ENCODE measurements at regions not wholly inside any gene's neighbourhood (a gene's known extent, or its start where the extent isn't known, plus 50 kb on each side); places are given as distances from the start of the nearest gene placed in this dataset.
"Not testable (repeated sequence)": the region's sequence is repeated elsewhere in the genome, so short reads cannot be mapped to it uniquely, and the experiment has no call there.

DNA sequence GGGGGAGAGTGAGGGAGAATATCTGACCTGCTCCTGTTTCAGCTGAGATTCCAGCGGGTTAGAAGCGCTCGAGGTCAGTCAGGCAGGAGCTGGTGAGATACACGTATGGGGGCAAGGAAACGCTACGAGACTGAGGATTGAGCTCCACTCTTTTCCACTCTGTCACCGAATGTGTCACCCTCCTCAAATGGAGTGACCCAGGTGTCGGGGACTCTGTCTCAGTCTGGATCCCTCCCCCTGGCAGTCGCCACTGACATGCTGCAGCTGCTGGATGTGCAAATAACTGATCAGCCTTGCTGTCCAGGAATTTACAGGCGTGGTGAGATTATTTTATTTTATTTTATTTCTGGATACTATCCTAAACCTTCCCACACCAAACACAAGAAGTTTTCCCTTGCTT is 100.9 kb upstream of the DPP6 start:
- TF ChIP-seq CTCF (conservative IDR thresholded peaks at IDR 0.05; ENCODE audit: low read depth, low read length): no peak
- no peak overlapping the region for H3K4me3 ChIP-seq (ENCODE audit: low read depth, low read length)
- no peak for DNase-seq (ENCODE audit: low read depth)

DNA sequence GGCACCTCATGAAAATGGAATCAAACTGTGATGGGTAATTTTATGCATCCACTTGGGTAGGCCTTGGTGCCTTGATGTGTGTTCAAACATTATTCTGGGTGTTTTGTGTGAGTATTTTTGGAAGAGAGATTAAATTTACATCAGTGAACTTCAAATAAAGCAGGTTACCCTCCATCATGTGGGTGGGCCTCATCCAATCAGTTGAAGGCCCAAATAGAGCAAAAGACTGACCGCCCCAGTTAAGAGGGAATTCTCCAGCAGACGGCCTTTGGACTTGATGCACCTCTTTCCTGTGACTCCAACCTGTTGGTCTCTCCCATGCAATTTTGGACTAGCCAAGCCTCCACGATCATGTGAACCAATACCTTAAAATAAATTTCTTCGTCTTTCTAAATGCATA is 97.7 kb upstream of the DPP6 start:
- no peak overlapping the region for H3K4me3 ChIP-seq (ENCODE audit: low read depth, low read length)
- no peak for TF ChIP-seq CTCF (conservative IDR thresholded peaks at IDR 0.05; ENCODE audit: low read depth, low read length)
- no peak for DNase-seq (ENCODE audit: low read depth)

DNA sequence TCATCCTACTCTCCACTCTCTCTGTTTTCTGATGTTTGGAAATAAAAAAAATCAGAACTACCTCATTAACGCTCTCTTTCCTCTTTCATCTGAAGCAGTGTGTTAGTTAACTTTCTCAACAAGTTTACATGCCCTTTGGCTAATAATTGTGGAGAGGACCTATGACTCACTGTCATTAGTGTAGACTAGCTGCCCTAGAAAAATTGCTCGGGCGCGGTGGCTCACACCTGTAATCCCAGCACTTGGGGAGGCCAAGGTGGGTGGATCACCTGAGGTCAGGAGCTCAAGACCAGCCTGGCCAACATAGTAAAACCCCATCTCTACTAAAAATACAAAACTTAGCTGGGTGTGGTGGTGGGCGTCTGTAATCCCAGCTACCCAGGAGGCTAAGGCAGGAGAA is 94.5 kb upstream of the DPP6 start:
- H3K4me3 ChIP-seq (ENCODE audit: low read depth, low read length); DNase-seq (ENCODE audit: low read depth): not testable (repeated sequence)

- DNase-seq (ENCODE audit: low read depth); H3K4me3 ChIP-seq (ENCODE audit: low read depth, low read length): not testable (repeated sequence)
Observed at GRCh38 chr7:153958381-153958780, 93.8 kb upstream of the DPP6 start.

GRCh38 chr7:153958789-153959188 is 93.4 kb upstream of the DPP6 start:
- not testable (repeated sequence) for H3K4me3 ChIP-seq (ENCODE audit: low read depth, low read length); DNase-seq (ENCODE audit: low read depth)

- not testable (repeated sequence) for DNase-seq (ENCODE audit: low read depth); H3K4me3 ChIP-seq (ENCODE audit: low read depth, low read length)
Observed at GRCh38 chr7:153964481-153965112, 87.6 kb upstream of the DPP6 start.

- not testable (repeated sequence) for H3K4me3 ChIP-seq (ENCODE audit: low read depth, low read length); DNase-seq (ENCODE audit: low read depth)
Observed at GRCh38 chr7:153969016-153969415, 83.2 kb upstream of the DPP6 start.

GRCh38 chr7:153974603-153975002 is 77.6 kb upstream of the DPP6 start:
- not testable (repeated sequence) for H3K4me3 ChIP-seq (ENCODE audit: low read depth, low read length); DNase-seq (ENCODE audit: low read depth)

- not testable (repeated sequence) for DNase-seq (ENCODE audit: low read depth); H3K4me3 ChIP-seq (ENCODE audit: low read depth, low read length)
Observed at GRCh38 chr7:153976745-153977144, 75.5 kb upstream of the DPP6 start.

- not testable (repeated sequence) for DNase-seq (ENCODE audit: low read depth); H3K4me3 ChIP-seq (ENCODE audit: low read depth, low read length)
Observed at GRCh38 chr7:153983186-153983585, 69.0 kb upstream of the DPP6 start.

GRCh38 chr7:153989066-153989627 is 63.1 kb upstream of the DPP6 start:
- DNase-seq (ENCODE audit: low read depth); H3K4me3 ChIP-seq (ENCODE audit: low read depth, low read length): not testable (repeated sequence)

GRCh38 chr7:153989742-153990425 is 62.3 kb upstream of the DPP6 start:
- H3K4me3 ChIP-seq (ENCODE audit: low read depth, low read length); DNase-seq (ENCODE audit: low read depth): not testable (repeated sequence)

DNA sequence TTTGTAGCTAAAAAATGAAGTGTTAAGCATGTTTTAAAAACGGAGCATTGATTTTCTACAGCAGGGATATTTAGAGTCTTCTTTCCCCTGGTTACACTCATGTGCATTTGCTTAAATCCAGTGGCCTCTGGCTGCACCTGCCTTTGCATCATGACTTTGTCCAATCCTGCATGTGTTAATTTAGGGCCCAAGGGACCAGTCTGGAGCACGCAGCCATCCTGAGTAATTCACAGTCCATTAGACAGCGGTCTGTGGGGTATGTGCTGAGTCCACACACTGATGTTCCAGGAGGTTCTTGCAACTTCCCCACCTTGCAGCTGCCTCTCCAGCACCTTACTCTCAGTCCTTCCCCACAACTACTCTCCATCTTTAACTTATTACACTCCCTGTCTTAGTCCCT is 60.7 kb upstream of the DPP6 start:
- not testable (repeated sequence) for H3K4me3 ChIP-seq (ENCODE audit: low read depth, low read length); DNase-seq (ENCODE audit: low read depth)

GRCh38 chr7:153993402-153993801 is 58.8 kb upstream of the DPP6 start:
- H3K4me3 ChIP-seq (ENCODE audit: low read depth, low read length); DNase-seq (ENCODE audit: low read depth): not testable (repeated sequence)

DNA sequence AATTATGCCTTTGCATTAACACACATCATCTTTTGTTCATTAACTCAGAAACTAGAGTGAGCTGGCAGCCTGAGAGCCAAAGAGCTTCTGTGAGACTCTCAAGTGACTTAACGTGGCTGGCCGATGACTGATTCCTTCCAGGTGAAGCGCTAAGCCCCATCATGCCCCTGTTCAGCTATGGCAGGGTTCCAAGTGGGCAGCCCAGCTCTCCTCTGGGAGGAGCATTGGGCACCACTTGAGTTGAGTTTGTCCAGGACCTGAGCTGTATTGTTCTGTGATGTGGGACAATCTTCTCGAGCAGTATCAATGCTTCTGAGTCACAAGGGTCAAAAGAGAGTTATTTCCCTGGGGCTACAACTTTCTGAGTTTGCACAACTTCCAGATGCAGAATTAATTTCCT is 53.3 kb upstream of the DPP6 start:
- not testable (repeated sequence) for DNase-seq (ENCODE audit: low read depth); H3K4me3 ChIP-seq (ENCODE audit: low read depth, low read length)
